BJ (cell line): ENCODE measurements at regions not wholly inside any gene's neighbourhood (a gene's known extent, or its start where the extent isn't known, plus 50 kb on each side); places are given as distances from the start of the nearest gene placed in this dataset.

Source experiments
- CTCF ChIA-PET: fragments of 350-600 bp; formaldehyde crosslinking; extraction: SDS; loops from one replicate; lab custom pipeline; 2021; ENCODE audit warnings: antibody characterized with exemption, inconsistent platforms; lab: Yijun Ruan, JAX
- POLR2A ChIA-PET: fragments of 300-600 bp; sonication (Branson Sonifier 250); formaldehyde crosslinking; extraction: SDS; loops from one replicate; lab custom pipeline; 2021; ENCODE audit warnings: antibody characterized with exemption; lab: Charles Lee
- DNase-seq: peaks from one replicate; pipeline ENCODE4 v3.0.0-alpha.2; 2011; ENCODE audit warnings: low read depth
- H3K27me3 ChIP-seq: 2 replicates; pipeline ENCODE4 v1.6.0; 2011; ENCODE audit warnings: low read length; ENCODE audit not compliant: control insufficient read depth, insufficient read depth
- H3K36me3 ChIP-seq: 2 replicates; pipeline ENCODE4 v1.5.1; 2011; ENCODE audit warnings: low read length; ENCODE audit not compliant: control insufficient read depth, insufficient read depth
- H3K4me3 ChIP-seq: 2 replicates; pipeline ENCODE4 v1.5.1; 2011; ENCODE audit warnings: low read depth, mild to moderate bottlenecking, control low read depth, low read length
- TF ChIP-seq, protein P1 (sequence below): IDR thresholded peaks from 2 replicates; pipeline ENCODE4 v1.5.1; 2011; ENCODE audit warnings: low read depth, mild to moderate bottlenecking, control low read depth, inconsistent platforms, low read length, moderate library complexity; ENCODE audit not compliant: insufficient read depth

DNA sequence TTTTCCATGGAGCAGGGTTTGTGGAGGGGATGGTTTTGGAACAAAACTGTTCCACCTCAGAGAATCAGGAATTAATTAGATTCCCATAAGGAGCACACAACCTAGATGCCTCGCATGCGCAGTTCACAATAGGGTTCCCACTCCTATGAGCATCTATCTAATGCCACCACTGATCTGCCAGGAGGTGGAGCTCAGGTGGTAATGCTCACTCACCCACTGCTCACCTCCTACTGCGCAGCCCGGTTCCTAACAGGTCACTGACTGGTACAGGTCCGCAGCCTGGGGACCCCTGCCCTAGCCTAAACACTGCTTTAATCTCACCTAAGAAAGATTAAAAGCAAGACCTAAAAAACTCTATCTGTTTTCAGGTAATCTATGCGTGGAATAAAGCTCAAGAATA, 553.0 kb downstream of the JRKL start:
- Histone ChIP-seq H3K27me3 (no peaks in the 10 kb centered on the region), H3K4me3 (no peak overlapping the region), H3K36me3 (no peaks in the 10 kb centered on the region)
- TF ChIP-seq, protein P1, sequence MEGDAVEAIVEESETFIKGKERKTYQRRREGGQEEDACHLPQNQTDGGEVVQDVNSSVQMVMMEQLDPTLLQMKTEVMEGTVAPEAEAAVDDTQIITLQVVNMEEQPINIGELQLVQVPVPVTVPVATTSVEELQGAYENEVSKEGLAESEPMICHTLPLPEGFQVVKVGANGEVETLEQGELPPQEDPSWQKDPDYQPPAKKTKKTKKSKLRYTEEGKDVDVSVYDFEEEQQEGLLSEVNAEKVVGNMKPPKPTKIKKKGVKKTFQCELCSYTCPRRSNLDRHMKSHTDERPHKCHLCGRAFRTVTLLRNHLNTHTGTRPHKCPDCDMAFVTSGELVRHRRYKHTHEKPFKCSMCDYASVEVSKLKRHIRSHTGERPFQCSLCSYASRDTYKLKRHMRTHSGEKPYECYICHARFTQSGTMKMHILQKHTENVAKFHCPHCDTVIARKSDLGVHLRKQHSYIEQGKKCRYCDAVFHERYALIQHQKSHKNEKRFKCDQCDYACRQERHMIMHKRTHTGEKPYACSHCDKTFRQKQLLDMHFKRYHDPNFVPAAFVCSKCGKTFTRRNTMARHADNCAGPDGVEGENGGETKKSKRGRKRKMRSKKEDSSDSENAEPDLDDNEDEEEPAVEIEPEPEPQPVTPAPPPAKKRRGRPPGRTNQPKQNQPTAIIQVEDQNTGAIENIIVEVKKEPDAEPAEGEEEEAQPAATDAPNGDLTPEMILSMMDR, result no peak
- no peak for DNase-seq
- ChIA-PET POLR2A (no interaction called here), CTCF (no interaction called here)

- TF ChIP-seq, protein P1, result no peak
- POLR2A ChIA-PET, result no interaction called here
- H3K36me3 ChIP-seq, result no peaks in the 10 kb centered on the region
- H3K27me3 ChIP-seq, result no peaks in the 10 kb centered on the region
- CTCF ChIA-PET, result no interaction called here
- H3K4me3 ChIP-seq, result no peak overlapping the region
- DNase-seq, result no peak
These were observed 554.2 kb downstream of the JRKL start for GRCh38 chr11:96943970-96944369.

GRCh38 chr11:96948066-96948465, 558.3 kb downstream of the JRKL start:
- POLR2A ChIA-PET, result interaction anchor here (0.6 kb wide), 1 partner anchor 1032 kb away, joined by 5 read pairs; no protein-coding TSS in a partner anchor
- DNase-seq, result no peak
- Histone ChIP-seq H3K4me3 (no peak overlapping the region), H3K36me3 (no peaks in the 10 kb centered on the region), H3K27me3 (no peaks in the 10 kb centered on the region)
- CTCF ChIA-PET, result no interaction called here
- TF ChIP-seq, protein P1, result no peak

- ChIA-PET CTCF (no interaction called here), POLR2A (no interaction called here)
- no peak for DNase-seq
- Histone ChIP-seq H3K4me3 (no peak overlapping the region), H3K27me3 (no peaks in the 10 kb centered on the region), H3K36me3 (no peaks in the 10 kb centered on the region)
- TF ChIP-seq, protein P1, result no peak
These were observed 559.7 kb downstream of the JRKL start for GRCh38 chr11:96949464-96949863.

DNA sequence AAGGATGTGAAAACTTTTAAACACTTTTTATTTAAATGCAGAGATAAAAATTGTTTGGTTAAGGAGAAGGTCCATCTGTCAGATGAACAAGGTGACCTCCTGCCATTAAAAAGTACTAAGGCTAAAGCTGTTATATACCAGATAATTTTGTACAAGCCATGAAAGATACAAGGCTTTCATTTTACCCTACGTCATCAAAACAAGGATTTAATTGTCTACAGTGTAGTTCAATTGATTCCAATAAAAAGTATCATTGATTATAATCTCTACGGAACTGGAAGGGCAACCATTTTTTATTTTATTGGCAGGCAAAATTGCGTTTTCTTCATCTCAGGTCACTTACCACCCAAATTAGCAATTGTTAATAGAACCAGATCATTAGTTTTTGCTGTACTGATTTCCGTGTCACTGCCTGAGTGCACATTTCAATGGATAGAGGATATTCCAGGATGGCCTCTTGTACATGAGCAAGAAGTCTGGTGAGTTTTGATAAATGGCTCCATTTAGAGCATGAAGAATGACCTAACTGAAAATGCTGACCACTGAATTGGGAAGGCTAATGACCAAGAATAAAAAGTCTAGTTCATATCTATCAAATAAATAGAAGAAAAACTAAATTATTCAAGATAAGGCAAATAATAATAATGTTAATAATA, 564.9 kb downstream of the JRKL start:
- no peak for DNase-seq
- Histone ChIP-seq H3K27me3 (no peaks in the 10 kb centered on the region), H3K36me3 (no peaks in the 10 kb centered on the region), H3K4me3 (no peak overlapping the region)
- TF ChIP-seq, protein P1, result no peak
- ChIA-PET POLR2A (no interaction called here), CTCF (no interaction called here)
